HG03521 (cell line): ENCODE measurements at regions not wholly inside any gene's neighbourhood (a gene's known extent, or its start where the extent isn't known, plus 50 kb on each side); places are given as distances from the start of the nearest gene placed in this dataset.

Source experiments
- ATAC-seq: cut with Tn5 transposase; IDR thresholded peaks from one replicate; pipeline ENCODE4 v1.9.1; 2021; ENCODE audit warnings: mild to moderate bottlenecking, moderate library complexity; ENCODE audit not compliant: unreplicated experiment

- ATAC-seq = no peak
Observed at GRCh38 chr13:63691474-63691873, 2275.8 kb upstream of the PCDH20 start.

- ATAC-seq = no peak
Observed at GRCh38 chr13:63690672-63691071, 2275.0 kb upstream of the PCDH20 start.

GRCh38 chr13:63684822-63685221 is 2269.2 kb upstream of the PCDH20 start:
- no peak for ATAC-seq

- ATAC-seq = no peak
Observed at GRCh38 chr13:63680704-63681103, 2265.1 kb upstream of the PCDH20 start.

GRCh38 chr13:63671296-63671695 is 2255.6 kb upstream of the PCDH20 start:
- no peak for ATAC-seq

- ATAC-seq = no peak
Observed at GRCh38 chr13:63651394-63651793, 2235.7 kb upstream of the PCDH20 start.

GRCh38 chr13:63643543-63643942 is 2227.9 kb upstream of the PCDH20 start:
- no peak for ATAC-seq

- ATAC-seq = peak; percentile 61
Observed at GRCh38 chr13:63636316-63636993, 2220.8 kb upstream of the PCDH20 start.

GRCh38 chr13:63632321-63632720 is 2216.7 kb upstream of the PCDH20 start:
- ATAC-seq = no peak

- ATAC-seq = no peak
Observed at GRCh38 chr13:63631006-63631405, 2215.4 kb upstream of the PCDH20 start.

GRCh38 chr13:63629591-63629990 is 2213.9 kb upstream of the PCDH20 start:
- no peak for ATAC-seq

- ATAC-seq = no peak
Observed at GRCh38 chr13:63628310-63628709, 2212.7 kb upstream of the PCDH20 start.

- ATAC-seq = no peak
Observed at GRCh38 chr13:63625869-63626268, 2210.2 kb upstream of the PCDH20 start.

- ATAC-seq = no peak
Observed at GRCh38 chr13:63614874-63615612, 2199.4 kb upstream of the PCDH20 start.

GRCh38 chr13:63607153-63607552 is 2191.5 kb upstream of the PCDH20 start:
- no peak for ATAC-seq

- ATAC-seq = no peak
Observed at GRCh38 chr13:63605962-63606361, 2190.3 kb upstream of the PCDH20 start.

- no peak for ATAC-seq
Observed at GRCh38 chr13:63605403-63605802, 2189.8 kb upstream of the PCDH20 start.

- ATAC-seq = no peak
Observed at GRCh38 chr13:63595811-63596210, 2180.2 kb upstream of the PCDH20 start.

- no peak for ATAC-seq
Observed at GRCh38 chr13:63586467-63586866, 2170.8 kb upstream of the PCDH20 start.

- no peak for ATAC-seq
Observed at GRCh38 chr13:63578796-63579195, 2163.1 kb upstream of the PCDH20 start.

- no peak for ATAC-seq
Observed at GRCh38 chr13:63567031-63567430, 2151.4 kb upstream of the PCDH20 start.

- no peak for ATAC-seq
Observed at GRCh38 chr13:63554157-63554556, 2138.5 kb upstream of the PCDH20 start.

GRCh38 chr13:63551731-63552130 is 2136.1 kb upstream of the PCDH20 start:
- no peak for ATAC-seq
